Body of pancreas (tissue), 4 donors: ENCODE measurements at regions not wholly inside any gene's neighbourhood (a gene's known extent, or its start where the extent isn't known, plus 50 kb on each side); places are given as distances from the start of the nearest gene placed in this dataset.

ENCODE experiments used
- CTCF ChIP-seq, 7 experiments: fragments of 450-650 bp in 4 of 7; fragments of 200-600 bp in 3 of 7; sonication (generic) in 3 of 7; IDR thresholded peaks; one replicate each; pipeline ENCODE4 v1.5.1; 2016 to 2019; ENCODE audit warnings: antibody characterized with exemption in 7 of 7
- POLR2A ChIP-seq, 3 donors: fragments of 450-650 bp; IDR thresholded peaks; one replicate each; pipeline ENCODE4 v1.6.1; 2016; ENCODE audit warnings: antibody characterized with exemption in 3 of 3, mild to moderate bottlenecking in 2 of 3

GRCh38 chr12:111193977-111194702 is 174.8 kb downstream of the PHETA1 start:
- TF ChIP-seq CTCF (IDR thresholded peaks at IDR 0.05) = no peak
- TF ChIP-seq POLR2A (IDR thresholded peaks at IDR 0.05) = no peak
